ENCODE measurements at regions not wholly inside any gene's neighbourhood (a gene's known extent, or its start where the extent isn't known, plus 50 kb on each side); places are given as distances from the start of the nearest gene placed in this dataset.
A peak's percentile ranks its signal among the peaks of the same experiment; 100 is the strongest.
"Not testable (repeated sequence)": the region's sequence is repeated elsewhere in the genome, so short reads cannot be mapped to it uniquely, and the experiment has no call there.

GRCh38 chr4:177494791-177495190, 52.6 kb upstream of the AGA start:
- no peak overlapping the region for H3K4me3 ChIP-seq (ENCODE audit: low read depth, low read length, poor library complexity, severe bottlenecking)
- intact Hi-C loops (cut with micrococcal nuclease; ENCODE audit: unreplicated experiment): no loop called here
- no peaks in the 10 kb centered on the region for H3K27me3 ChIP-seq (replicated peaks; ENCODE audit: insufficient read depth, low read depth, low read length, poor library complexity)
- H3K4me1 ChIP-seq (ENCODE audit: insufficient read depth, low read length, poor library complexity, severe bottlenecking): no peaks in the 10 kb centered on the region
- H3K9me3 ChIP-seq (ENCODE audit: low read depth, low read length, poor library complexity, severe bottlenecking): no peaks in the 10 kb centered on the region
- H3K27ac ChIP-seq (ENCODE audit: low read depth, low read length, poor library complexity, severe bottlenecking): no peak overlapping the region
- CTCF ChIA-PET: no interaction called here
- BruUV-seq (replicated peaks): no TSS peak
- no peaks in the 10 kb centered on the region for H3K36me3 ChIP-seq (ENCODE audit: insufficient read depth, low read length, poor library complexity, severe bottlenecking)
- TF ChIP-seq, protein P1, sequence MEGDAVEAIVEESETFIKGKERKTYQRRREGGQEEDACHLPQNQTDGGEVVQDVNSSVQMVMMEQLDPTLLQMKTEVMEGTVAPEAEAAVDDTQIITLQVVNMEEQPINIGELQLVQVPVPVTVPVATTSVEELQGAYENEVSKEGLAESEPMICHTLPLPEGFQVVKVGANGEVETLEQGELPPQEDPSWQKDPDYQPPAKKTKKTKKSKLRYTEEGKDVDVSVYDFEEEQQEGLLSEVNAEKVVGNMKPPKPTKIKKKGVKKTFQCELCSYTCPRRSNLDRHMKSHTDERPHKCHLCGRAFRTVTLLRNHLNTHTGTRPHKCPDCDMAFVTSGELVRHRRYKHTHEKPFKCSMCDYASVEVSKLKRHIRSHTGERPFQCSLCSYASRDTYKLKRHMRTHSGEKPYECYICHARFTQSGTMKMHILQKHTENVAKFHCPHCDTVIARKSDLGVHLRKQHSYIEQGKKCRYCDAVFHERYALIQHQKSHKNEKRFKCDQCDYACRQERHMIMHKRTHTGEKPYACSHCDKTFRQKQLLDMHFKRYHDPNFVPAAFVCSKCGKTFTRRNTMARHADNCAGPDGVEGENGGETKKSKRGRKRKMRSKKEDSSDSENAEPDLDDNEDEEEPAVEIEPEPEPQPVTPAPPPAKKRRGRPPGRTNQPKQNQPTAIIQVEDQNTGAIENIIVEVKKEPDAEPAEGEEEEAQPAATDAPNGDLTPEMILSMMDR (conservative IDR thresholded peaks at IDR 0.05; ENCODE audit: low read depth, low read length): no peak
- no peak for TF ChIP-seq EZH2 (IDR thresholded peaks at IDR 0.05; ENCODE audit: borderline replicate concordance, low read depth, low read length, poor library complexity, severe bottlenecking)
- POLR2A ChIA-PET (ENCODE audit: low non-redundant PET): no interaction called here
- no peak for DNase-seq (ENCODE audit: low spot score)

DNA sequence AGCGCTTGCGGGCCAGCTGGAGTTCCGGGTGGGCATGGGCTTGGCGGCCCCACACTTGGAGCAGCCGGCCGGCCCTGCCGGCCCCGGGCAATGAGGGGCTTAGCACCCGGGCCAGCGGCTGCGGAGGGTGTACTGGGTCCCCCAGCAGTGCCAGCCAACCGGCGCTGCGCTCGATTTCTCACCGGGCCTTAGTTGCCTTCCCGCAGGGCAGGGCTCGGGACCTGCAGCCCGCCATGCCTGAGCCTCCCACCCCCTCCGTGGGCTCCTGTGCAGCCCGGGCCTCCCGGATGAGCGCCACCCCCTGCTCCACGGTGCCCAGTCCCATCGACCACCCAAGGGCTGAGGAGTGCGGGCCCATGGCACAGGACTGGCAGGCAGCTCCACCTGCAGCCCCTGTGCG, 53.4 kb upstream of the AGA start:
- H3K36me3 ChIP-seq (ENCODE audit: insufficient read depth, low read length, poor library complexity, severe bottlenecking); CTCF ChIA-PET; DNase-seq (ENCODE audit: low spot score); POLR2A ChIA-PET (ENCODE audit: low non-redundant PET); BruUV-seq (replicated peaks); intact Hi-C loops (cut with micrococcal nuclease; ENCODE audit: unreplicated experiment); H3K9me3 ChIP-seq (ENCODE audit: low read depth, low read length, poor library complexity, severe bottlenecking); H3K4me1 ChIP-seq (ENCODE audit: insufficient read depth, low read length, poor library complexity, severe bottlenecking); H3K27ac ChIP-seq (ENCODE audit: low read depth, low read length, poor library complexity, severe bottlenecking); H3K27me3 ChIP-seq (replicated peaks; ENCODE audit: insufficient read depth, low read depth, low read length, poor library complexity); H3K4me3 ChIP-seq (ENCODE audit: low read depth, low read length, poor library complexity, severe bottlenecking): not testable (repeated sequence)

- ChIA-PET POLR2A (ENCODE audit: low non-redundant PET) (no interaction called here), CTCF (no interaction called here)
- intact Hi-C loops (cut with micrococcal nuclease; ENCODE audit: unreplicated experiment): no loop called here
- Histone ChIP-seq H3K9me3 (ENCODE audit: low read depth, low read length, poor library complexity, severe bottlenecking) (no peaks in the 10 kb centered on the region), H3K36me3 (ENCODE audit: insufficient read depth, low read length, poor library complexity, severe bottlenecking) (no peaks in the 10 kb centered on the region), H3K27ac (ENCODE audit: low read depth, low read length, poor library complexity, severe bottlenecking) (no peak overlapping the region), H3K4me1 (ENCODE audit: insufficient read depth, low read length, poor library complexity, severe bottlenecking) (no peaks in the 10 kb centered on the region), H3K4me3 (ENCODE audit: low read depth, low read length, poor library complexity, severe bottlenecking) (no peak overlapping the region), H3K27me3 (replicated peaks; ENCODE audit: insufficient read depth, low read depth, low read length, poor library complexity) (no peaks in the 10 kb centered on the region)
- TF ChIP-seq, protein P1 (conservative IDR thresholded peaks at IDR 0.05; ENCODE audit: low read depth, low read length): no peak
- no peak for TF ChIP-seq EZH2 (IDR thresholded peaks at IDR 0.05; ENCODE audit: borderline replicate concordance, low read depth, low read length, poor library complexity, severe bottlenecking)
- BruUV-seq (replicated peaks): no TSS peak
- no peak for DNase-seq (ENCODE audit: low spot score)
These were observed 57.3 kb upstream of the AGA start for GRCh38 chr4:177499537-177499936.

DNA sequence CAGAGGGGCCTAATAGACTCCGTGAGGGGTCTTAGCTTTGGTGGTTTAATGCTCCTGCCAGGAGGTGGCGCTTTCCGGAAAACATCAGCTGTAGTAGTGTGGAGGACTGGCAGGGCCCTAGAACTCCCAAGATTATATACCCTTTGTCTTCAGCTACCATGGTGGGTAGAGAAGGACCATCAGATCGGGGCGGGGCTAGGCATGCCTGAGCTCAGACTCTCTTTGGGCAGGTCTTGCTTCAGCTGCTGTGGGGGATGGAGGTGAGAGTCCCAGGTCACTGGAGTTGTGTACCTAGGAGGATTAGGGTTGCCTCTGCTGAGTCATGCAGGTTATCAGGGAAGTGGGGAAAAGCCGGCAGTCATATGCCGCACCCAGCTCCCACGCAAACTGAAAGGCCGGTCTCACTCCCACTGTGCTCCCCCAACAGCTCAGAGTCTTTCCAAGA, 63.0 kb upstream of the AGA start:
- H3K27me3 ChIP-seq (replicated peaks; ENCODE audit: insufficient read depth, low read depth, low read length, poor library complexity): no peaks in the 10 kb centered on the region
- CTCF ChIA-PET: no interaction called here
- no peak overlapping the region for H3K4me3 ChIP-seq (ENCODE audit: low read depth, low read length, poor library complexity, severe bottlenecking)
- H3K9me3 ChIP-seq (ENCODE audit: low read depth, low read length, poor library complexity, severe bottlenecking): no peaks in the 10 kb centered on the region
- POLR2A ChIA-PET (ENCODE audit: low non-redundant PET): no interaction called here
- intact Hi-C loops (cut with micrococcal nuclease; ENCODE audit: unreplicated experiment): no loop called here
- no peaks in the 10 kb centered on the region for H3K4me1 ChIP-seq (ENCODE audit: insufficient read depth, low read length, poor library complexity, severe bottlenecking)
- H3K36me3 ChIP-seq (ENCODE audit: insufficient read depth, low read length, poor library complexity, severe bottlenecking): no peaks in the 10 kb centered on the region
- DNase-seq (ENCODE audit: low spot score): peak; percentile 4
- no TSS peak for BruUV-seq (replicated peaks)
- no peak overlapping the region for H3K27ac ChIP-seq (ENCODE audit: low read depth, low read length, poor library complexity, severe bottlenecking)
- TF ChIP-seq, protein P1 (conservative IDR thresholded peaks at IDR 0.05; ENCODE audit: low read depth, low read length): 0 out of 2 replicates have a peak, but pooled peaks have one; percentile 34
- TF ChIP-seq EZH2 (IDR thresholded peaks at IDR 0.05; ENCODE audit: borderline replicate concordance, low read depth, low read length, poor library complexity, severe bottlenecking): no peak
